IPS-20b (cell line): ENCODE measurements at regions not wholly inside any gene's neighbourhood (a gene's known extent, or its start where the extent isn't known, plus 50 kb on each side); places are given as distances from the start of the nearest gene placed in this dataset.

Source experiments
- H3K27ac ChIP-seq: one replicate; pipeline ENCODE4 v1.5.1; 2013; ENCODE audit warnings: low read length
- H3K27me3 ChIP-seq: 2 replicates; pipeline ENCODE4 v1.6.1; 2013; ENCODE audit warnings: mild to moderate bottlenecking, low read length, inconsistent platforms; ENCODE audit not compliant: insufficient read depth
- H3K36me3 ChIP-seq: 2 replicates; pipeline ENCODE4 v1.6.1; 2013; ENCODE audit warnings: low read depth, mild to moderate bottlenecking, inconsistent platforms, low read length, moderate library complexity; ENCODE audit not compliant: insufficient read depth
- H3K4me1 ChIP-seq: 2 replicates; pipeline ENCODE4 v1.6.1; 2013; ENCODE audit warnings: mild to moderate bottlenecking, control low read depth, inconsistent platforms, low read length, moderate library complexity; ENCODE audit not compliant: insufficient read depth
- H3K4me3 ChIP-seq: 2 replicates; pipeline ENCODE4 v1.5.1; 2013; ENCODE audit warnings: mild to moderate bottlenecking, low read length, inconsistent platforms
- H3K9ac ChIP-seq: 2 replicates; pipeline ENCODE4 v1.6.1; 2013; ENCODE audit warnings: low read depth, mild to moderate bottlenecking, inconsistent platforms, low read length, moderate library complexity
- H3K9me3 ChIP-seq: 2 replicates; pipeline ENCODE4 v1.6.1; 2013; ENCODE audit warnings: mild to moderate bottlenecking, low read depth, low read length, inconsistent platforms; ENCODE audit not compliant: insufficient read depth

- Histone ChIP-seq H3K27me3 (no peaks in the 10 kb centered on the region), H3K9me3 (no peaks in the 10 kb centered on the region), H3K9ac (no peak overlapping the region), H3K4me3 (no peak overlapping the region), H3K4me1 (peaks cover 8% of the 10 kb centered on the region), H3K36me3 (no peaks in the 10 kb centered on the region), H3K27ac (no peak overlapping the region)
Measured at GRCh38 chr16:54466233-54466632, 179.6 kb upstream of the IRX3 start.

GRCh38 chr16:54465063-54465462 is 178.5 kb upstream of the IRX3 start:
- Histone ChIP-seq H3K4me1 (peaks cover 17% of the 10 kb centered on the region), H3K4me3 (no peak overlapping the region), H3K9ac (no peak overlapping the region), H3K9me3 (no peaks in the 10 kb centered on the region), H3K36me3 (no peaks in the 10 kb centered on the region), H3K27ac (no peak overlapping the region), H3K27me3 (no peaks in the 10 kb centered on the region)

- no peak overlapping the region for H3K4me3 ChIP-seq
- H3K4me1 ChIP-seq, result peaks cover 21% of the 10 kb centered on the region
- no peak overlapping the region for H3K27ac ChIP-seq
- no peaks in the 10 kb centered on the region for H3K27me3 ChIP-seq
- no peaks in the 10 kb centered on the region for H3K9me3 ChIP-seq
- no peaks in the 10 kb centered on the region for H3K36me3 ChIP-seq
- no peak overlapping the region for H3K9ac ChIP-seq
Measured at GRCh38 chr16:54462771-54463170, 176.2 kb upstream of the IRX3 start.

GRCh38 chr16:54462151-54462651 is 175.6 kb upstream of the IRX3 start:
- H3K36me3 ChIP-seq, result no peaks in the 10 kb centered on the region
- H3K9me3 ChIP-seq, result no peaks in the 10 kb centered on the region
- no peak overlapping the region for H3K9ac ChIP-seq
- H3K4me1 ChIP-seq, result peaks cover 21% of the 10 kb centered on the region
- H3K4me3 ChIP-seq, result no peak overlapping the region
- no peaks in the 10 kb centered on the region for H3K27me3 ChIP-seq
- H3K27ac ChIP-seq, result no peak overlapping the region

GRCh38 chr16:54460263-54460860 is 173.8 kb upstream of the IRX3 start:
- no peak overlapping the region for H3K27ac ChIP-seq
- H3K27me3 ChIP-seq, result no peaks in the 10 kb centered on the region
- no peak overlapping the region for H3K9ac ChIP-seq
- no peaks in the 10 kb centered on the region for H3K9me3 ChIP-seq
- H3K4me1 ChIP-seq, result peaks cover 22% of the 10 kb centered on the region
- no peak overlapping the region; the same call in 1 of the 2 replicates for H3K4me3 ChIP-seq
- H3K36me3 ChIP-seq, result no peaks in the 10 kb centered on the region

GRCh38 chr16:54459509-54460262 is 173.1 kb upstream of the IRX3 start:
- Histone ChIP-seq H3K9ac (no peak overlapping the region), H3K9me3 (no peaks in the 10 kb centered on the region), H3K27me3 (no peaks in the 10 kb centered on the region), H3K4me1 (peaks cover 28% of the 10 kb centered on the region), H3K27ac (no peak overlapping the region), H3K36me3 (no peaks in the 10 kb centered on the region), H3K4me3 (no peak overlapping the region; the same call in 1 of the 2 replicates)

DNA sequence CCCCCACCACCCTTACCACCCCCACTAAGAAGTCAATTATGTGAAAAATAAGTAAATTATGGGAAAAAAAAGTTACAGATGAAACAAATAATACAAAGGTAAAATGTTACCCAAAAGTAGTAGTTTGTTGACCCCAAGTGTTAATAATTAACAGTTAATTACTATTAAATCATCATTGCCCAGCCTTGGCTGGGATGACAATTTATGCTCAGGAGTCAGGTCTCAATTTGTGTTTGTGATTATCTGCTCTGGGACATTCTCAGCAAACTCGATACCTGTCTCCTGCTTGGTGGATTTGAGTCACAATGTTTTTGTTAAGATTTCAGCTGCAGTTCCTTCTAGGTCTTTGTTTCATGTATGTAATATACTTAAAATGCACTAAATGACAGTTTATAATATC is 172.3 kb upstream of the IRX3 start:
- no peak overlapping the region for H3K9ac ChIP-seq
- no peak overlapping the region for H3K27ac ChIP-seq
- H3K4me3 ChIP-seq, result no peak overlapping the region
- peaks cover 28% of the 10 kb centered on the region for H3K4me1 ChIP-seq
- no peaks in the 10 kb centered on the region for H3K36me3 ChIP-seq
- H3K27me3 ChIP-seq, result no peaks in the 10 kb centered on the region
- H3K9me3 ChIP-seq, result no peaks in the 10 kb centered on the region

DNA sequence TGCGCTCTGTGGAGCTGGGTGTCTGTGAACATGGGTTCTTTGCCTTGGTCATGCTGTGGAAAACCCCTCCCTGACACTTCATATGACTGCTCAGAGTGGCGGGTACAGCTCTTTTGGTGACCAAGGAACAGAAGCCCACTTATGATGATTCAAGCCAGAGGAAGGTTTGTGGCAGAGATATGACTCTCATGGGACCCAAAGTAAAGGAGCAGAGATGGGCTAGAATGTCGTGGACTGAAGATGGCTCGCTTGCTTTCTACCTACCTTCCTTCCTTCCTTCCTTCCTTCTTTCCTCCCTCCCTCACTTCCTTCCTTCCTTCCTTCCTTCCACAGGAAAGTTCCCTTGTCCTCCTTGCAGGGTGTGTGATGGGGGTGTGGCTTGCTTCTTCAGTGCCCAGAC is 169.7 kb upstream of the IRX3 start:
- Histone ChIP-seq H3K36me3 (no peaks in the 10 kb centered on the region), H3K4me3 (no peak overlapping the region), H3K9ac (no peak overlapping the region), H3K9me3 (no peaks in the 10 kb centered on the region), H3K27ac (no peak overlapping the region), H3K27me3 (no peaks in the 10 kb centered on the region), H3K4me1 (peaks cover 20% of the 10 kb centered on the region; the same call in 1 of the 2 replicates)

DNA sequence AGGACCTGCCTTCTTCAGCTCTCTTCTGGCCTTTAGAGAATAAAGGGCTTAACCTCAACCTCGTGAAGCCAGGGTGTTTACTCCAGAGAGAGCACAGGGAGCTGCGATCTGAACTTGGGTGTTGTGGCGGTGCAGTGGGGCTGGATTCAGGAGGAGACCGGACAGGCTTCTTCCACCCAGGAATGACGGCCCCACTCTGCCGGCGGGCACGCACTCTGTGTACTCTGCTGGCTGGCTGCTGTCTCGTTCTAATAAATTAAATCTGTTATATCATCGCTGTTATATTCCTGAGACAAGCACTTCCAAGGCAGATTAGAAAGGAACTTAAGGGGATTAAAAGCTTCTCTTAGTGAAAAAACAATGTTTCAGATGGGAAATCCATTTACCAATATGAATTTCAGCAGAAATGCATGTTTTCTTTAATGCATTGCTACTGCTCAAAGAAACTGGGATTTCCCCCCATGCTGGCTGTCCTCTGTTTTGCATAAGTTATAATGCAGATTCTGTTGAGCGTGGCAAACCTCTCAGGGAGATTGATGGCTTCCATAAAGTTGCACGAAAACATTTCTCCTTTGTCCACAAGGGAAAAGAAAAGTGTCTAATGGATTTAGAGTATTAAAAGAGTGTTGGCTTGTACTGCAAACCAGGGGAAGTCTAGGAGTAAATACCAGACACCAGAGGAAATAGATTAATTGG is 168.6 kb upstream of the IRX3 start:
- H3K9me3 ChIP-seq, result no peaks in the 10 kb centered on the region
- H3K4me1 ChIP-seq, result peaks cover 13% of the 10 kb centered on the region; the same call in 1 of the 2 replicates
- no peak overlapping the region for H3K27ac ChIP-seq
- H3K27me3 ChIP-seq, result no peaks in the 10 kb centered on the region
- H3K9ac ChIP-seq, result no peak overlapping the region
- no peak overlapping the region for H3K4me3 ChIP-seq
- no peaks in the 10 kb centered on the region for H3K36me3 ChIP-seq

GRCh38 chr16:54454616-54455015 is 168.0 kb upstream of the IRX3 start:
- no peaks in the 10 kb centered on the region for H3K36me3 ChIP-seq
- no peak overlapping the region for H3K27ac ChIP-seq
- no peak overlapping the region for H3K4me3 ChIP-seq

GRCh38 chr16:54453871-54454270 is 167.3 kb upstream of the IRX3 start:
- H3K4me1 ChIP-seq, result peaks cover 7% of the 10 kb centered on the region; the same call in 1 of the 2 replicates
- no peak overlapping the region for H3K9ac ChIP-seq
- H3K27ac ChIP-seq, result no peak overlapping the region
- H3K27me3 ChIP-seq, result no peaks in the 10 kb centered on the region
- H3K4me3 ChIP-seq, result no peak overlapping the region
- no peaks in the 10 kb centered on the region for H3K9me3 ChIP-seq
- no peaks in the 10 kb centered on the region for H3K36me3 ChIP-seq

More at GRCh38 chr16:54454616-54455015, 168.0 kb upstream of the IRX3 start:
- peaks cover 8% of the 10 kb centered on the region; the same call in 1 of the 2 replicates for H3K4me1 ChIP-seq
- H3K9ac ChIP-seq, result no peak overlapping the region
- no peaks in the 10 kb centered on the region for H3K27me3 ChIP-seq
- H3K9me3 ChIP-seq, result no peaks in the 10 kb centered on the region
